ENCODE measurements at regions not wholly inside any gene's neighbourhood (a gene's known extent, or its start where the extent isn't known, plus 50 kb on each side); places are given as distances from the start of the nearest gene placed in this dataset.

DNA sequence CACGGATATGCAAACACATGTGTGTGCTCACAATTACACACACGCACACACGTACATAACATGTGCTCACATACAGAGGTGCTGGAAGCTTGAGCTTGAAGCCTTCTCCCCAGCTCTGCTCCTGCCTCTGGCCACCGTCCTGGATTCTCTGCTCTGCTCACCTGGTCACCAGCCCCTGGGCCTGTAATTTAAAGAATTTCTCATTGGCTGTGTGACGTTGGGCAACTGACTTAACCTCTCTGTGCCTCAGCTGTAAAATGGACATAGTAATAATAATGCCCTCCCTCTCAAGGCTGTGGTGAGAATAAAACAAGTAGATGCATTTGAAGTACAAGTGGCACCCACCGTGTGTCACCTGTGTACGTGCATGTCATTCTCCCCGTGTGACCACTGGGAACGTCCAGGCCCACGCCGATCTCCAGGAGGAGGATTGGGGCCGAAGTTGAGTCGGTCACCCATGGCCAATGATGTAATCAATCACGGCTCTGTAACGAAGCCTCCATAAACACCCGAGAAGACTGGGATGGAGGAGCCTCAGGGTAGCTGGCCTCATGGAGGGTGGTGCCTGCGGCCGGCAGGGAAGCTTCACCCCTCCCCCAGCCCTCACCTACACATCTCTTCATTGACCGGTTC lies 160.9 kb upstream of the AFDN start:
- H3K36me3 ChIP-seq: no peaks in the 10 kb centered on the region
- H3K27me3 ChIP-seq: no peaks in the 10 kb centered on the region
- no peaks in the 10 kb centered on the region for H3K9me3 ChIP-seq
- no peak overlapping the region for H3K27ac ChIP-seq
- intact Hi-C loops (cut with DNase I): no loop called here
- ATAC-seq (no peak), DNase-seq (no peak)
- no peak overlapping the region for H3K4me3 ChIP-seq
- no peak for TF ChIP-seq CTCF (IDR thresholded peaks at IDR 0.05)
- no peaks in the 10 kb centered on the region for H3K4me1 ChIP-seq

GRCh38 chr6:167666571-167667203 lies 160.0 kb upstream of the AFDN start:
- H3K27me3 ChIP-seq: no peaks in the 10 kb centered on the region
- H3K36me3 ChIP-seq: no peaks in the 10 kb centered on the region
- no peaks in the 10 kb centered on the region for H3K9me3 ChIP-seq
- TF ChIP-seq CTCF (IDR thresholded peaks at IDR 0.05): no peak
- H3K4me3 ChIP-seq: no peak overlapping the region
- intact Hi-C loops (cut with DNase I): no loop called here
- H3K4me1 ChIP-seq: no peaks in the 10 kb centered on the region
- ATAC-seq: no peak
- H3K27ac ChIP-seq: no peak overlapping the region
- no peak for DNase-seq

- Histone ChIP-seq H3K27me3 (no peaks in the 10 kb centered on the region), H3K27ac (no peak overlapping the region), H3K9me3 (no peaks in the 10 kb centered on the region), H3K4me3 (no peak overlapping the region), H3K36me3 (no peaks in the 10 kb centered on the region), H3K4me1 (no peaks in the 10 kb centered on the region)
- TF ChIP-seq CTCF (IDR thresholded peaks at IDR 0.05): no peak
- DNase-seq (no peak), ATAC-seq (no peak)
- intact Hi-C loops (cut with DNase I): no loop called here
These were observed 159.3 kb upstream of the AFDN start for GRCh38 chr6:167667204-167668018.

DNA sequence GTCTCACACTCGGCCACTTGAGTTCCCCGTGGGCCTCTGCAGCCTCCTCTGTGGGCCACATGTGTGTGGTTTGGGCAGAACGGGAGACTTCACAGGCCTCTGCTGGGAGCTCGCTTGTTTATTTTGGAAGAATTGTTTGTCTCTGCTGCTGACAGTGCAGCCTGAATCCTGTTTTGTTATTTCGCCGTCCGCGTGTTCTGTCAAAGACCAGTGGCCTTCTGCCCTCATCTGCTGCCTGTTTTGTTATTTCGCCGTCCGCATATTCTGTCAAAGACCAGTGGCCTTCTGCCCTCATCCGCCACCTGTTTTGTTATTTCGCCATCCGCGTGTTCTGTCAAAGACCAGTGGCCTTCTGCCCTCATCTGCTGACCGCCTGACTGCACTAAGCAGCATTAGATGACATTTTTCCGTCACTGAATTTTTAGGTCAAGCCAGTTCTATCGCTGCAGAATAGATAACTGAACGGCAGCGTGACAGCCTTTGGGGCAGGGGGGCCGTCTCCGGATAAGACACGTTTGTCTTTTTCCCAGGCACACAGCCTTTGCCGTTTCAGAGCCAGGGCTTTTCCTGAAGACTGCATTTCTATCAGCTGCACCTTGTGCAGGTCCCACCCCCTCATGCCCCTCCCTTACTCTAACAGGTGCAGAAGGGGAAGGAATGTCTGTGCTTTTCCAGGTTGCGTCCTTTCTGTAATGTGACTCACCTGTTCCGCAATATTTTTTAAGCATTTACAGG lies 158.5 kb upstream of the AFDN start:
- no peaks in the 10 kb centered on the region for H3K27me3 ChIP-seq
- H3K4me1 ChIP-seq: no peaks in the 10 kb centered on the region
- H3K4me3 ChIP-seq: no peak overlapping the region
- TF ChIP-seq CTCF (IDR thresholded peaks at IDR 0.05): no peak
- no peak overlapping the region for H3K27ac ChIP-seq
- DNase-seq (peak; percentile 55), ATAC-seq (no peak)
- H3K36me3 ChIP-seq: no peaks in the 10 kb centered on the region
- H3K9me3 ChIP-seq: no peaks in the 10 kb centered on the region
- intact Hi-C loops (cut with DNase I): no loop called here

DNA sequence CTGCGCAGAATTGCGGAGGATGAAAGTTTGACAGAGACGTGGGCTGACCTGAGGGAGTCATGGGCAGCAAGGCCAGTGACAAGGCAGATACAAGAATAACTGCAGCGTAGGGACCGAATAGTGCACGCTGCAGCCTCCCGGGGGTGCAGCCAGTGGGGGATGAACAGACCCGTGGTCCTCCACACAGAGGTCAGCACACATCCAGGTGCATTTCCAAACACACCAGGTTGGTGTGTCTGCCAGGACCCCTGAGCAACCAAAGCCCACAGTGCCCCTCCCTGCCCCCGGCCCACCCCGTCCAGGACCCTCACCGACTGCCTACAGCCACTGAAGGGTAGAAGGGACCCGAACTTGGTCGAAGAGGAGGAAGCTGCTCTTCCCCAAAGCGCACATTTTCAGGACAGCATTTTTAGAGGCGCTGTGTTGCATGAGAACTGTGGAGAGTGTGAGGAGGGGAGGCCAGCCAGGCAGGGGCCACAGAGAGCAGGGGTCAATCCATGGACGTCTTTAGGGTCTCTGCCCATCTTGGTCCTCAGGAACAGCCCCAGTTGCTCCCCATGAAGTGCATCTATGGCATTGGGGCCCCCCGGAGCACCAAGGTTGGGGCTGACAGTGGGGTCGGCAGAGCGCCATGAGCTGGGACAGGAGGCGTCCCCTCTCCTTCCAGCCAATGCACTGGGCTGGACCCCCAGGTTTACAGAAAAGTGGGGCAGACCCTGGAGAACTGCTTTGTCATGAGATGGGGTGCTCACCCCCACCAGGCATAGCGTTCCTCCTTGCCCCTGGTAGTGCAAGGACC lies 157.8 kb upstream of the AFDN start:
- intact Hi-C loops (cut with DNase I): no loop called here
- no peaks in the 10 kb centered on the region for H3K4me1 ChIP-seq
- ATAC-seq: no peak
- no peaks in the 10 kb centered on the region for H3K9me3 ChIP-seq
- no peak for TF ChIP-seq CTCF (IDR thresholded peaks at IDR 0.05)
- DNase-seq: peak; percentile 48
- H3K4me3 ChIP-seq: no peak overlapping the region
- no peaks in the 10 kb centered on the region for H3K27me3 ChIP-seq
- H3K36me3 ChIP-seq: no peaks in the 10 kb centered on the region
- H3K27ac ChIP-seq: no peak overlapping the region

All from upper lobe of right lung (tissue), 1 donor.